MM.1S (cell line): ENCODE measurements at regions not wholly inside any gene's neighbourhood (a gene's known extent, or its start where the extent isn't known, plus 50 kb on each side); places are given as distances from the start of the nearest gene placed in this dataset.

Experiments
- EZH2 ChIP-seq: fragments of 300-600 bp; sonication (generic); optimal IDR thresholded peaks from 2 replicates; pipeline ENCODE3; 2017; ENCODE audit warnings: low read depth, mild to moderate bottlenecking, antibody characterized with exemption, low read length, mixed read lengths
- TF ChIP-seq, protein P1 (sequence below): fragments of 300-600 bp; sonication (generic); IDR thresholded peaks from 2 replicates; pipeline ENCODE4 v1.5.1; 2016; ENCODE audit warnings: antibody characterized with exemption, low read length, mixed read lengths

DNA sequence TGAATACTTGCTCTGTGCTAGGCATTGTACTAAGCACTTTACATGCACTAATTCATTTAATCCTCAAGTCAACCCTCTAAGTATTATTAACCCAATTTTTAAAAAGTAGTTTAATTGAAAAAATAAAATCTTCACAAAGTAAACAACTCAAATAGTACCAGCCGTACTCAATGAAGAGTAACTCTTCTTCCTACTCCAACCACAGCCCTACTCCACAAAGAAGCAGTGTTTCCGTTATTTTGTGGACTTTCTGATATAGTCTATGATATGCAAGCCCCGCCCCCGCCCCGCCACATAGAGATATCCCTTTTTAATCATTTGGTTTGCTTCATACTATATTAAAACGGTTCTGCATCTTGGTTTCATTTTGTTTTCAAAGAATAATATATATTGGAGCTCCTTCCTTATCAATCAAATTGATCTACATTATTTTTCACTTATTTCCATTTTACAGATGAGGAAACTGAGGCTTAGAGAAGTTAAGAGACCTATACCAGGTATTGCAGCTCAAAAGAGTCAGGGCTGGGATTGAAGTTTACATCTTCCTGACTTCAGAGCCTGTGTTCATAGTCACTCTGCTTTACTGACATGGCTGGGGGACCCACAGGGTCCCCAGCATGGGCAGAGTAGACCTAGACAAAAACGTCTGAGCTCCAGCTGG, 78.6 kb downstream of the PCDH1 start:
- TF ChIP-seq, protein P1, sequence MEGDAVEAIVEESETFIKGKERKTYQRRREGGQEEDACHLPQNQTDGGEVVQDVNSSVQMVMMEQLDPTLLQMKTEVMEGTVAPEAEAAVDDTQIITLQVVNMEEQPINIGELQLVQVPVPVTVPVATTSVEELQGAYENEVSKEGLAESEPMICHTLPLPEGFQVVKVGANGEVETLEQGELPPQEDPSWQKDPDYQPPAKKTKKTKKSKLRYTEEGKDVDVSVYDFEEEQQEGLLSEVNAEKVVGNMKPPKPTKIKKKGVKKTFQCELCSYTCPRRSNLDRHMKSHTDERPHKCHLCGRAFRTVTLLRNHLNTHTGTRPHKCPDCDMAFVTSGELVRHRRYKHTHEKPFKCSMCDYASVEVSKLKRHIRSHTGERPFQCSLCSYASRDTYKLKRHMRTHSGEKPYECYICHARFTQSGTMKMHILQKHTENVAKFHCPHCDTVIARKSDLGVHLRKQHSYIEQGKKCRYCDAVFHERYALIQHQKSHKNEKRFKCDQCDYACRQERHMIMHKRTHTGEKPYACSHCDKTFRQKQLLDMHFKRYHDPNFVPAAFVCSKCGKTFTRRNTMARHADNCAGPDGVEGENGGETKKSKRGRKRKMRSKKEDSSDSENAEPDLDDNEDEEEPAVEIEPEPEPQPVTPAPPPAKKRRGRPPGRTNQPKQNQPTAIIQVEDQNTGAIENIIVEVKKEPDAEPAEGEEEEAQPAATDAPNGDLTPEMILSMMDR: no peak
- no peak for TF ChIP-seq EZH2
